ENCODE measurements at regions not wholly inside any gene's neighbourhood (a gene's known extent, or its start where the extent isn't known, plus 50 kb on each side); places are given as distances from the start of the nearest gene placed in this dataset.
A peak's percentile ranks its signal among the peaks of the same experiment; 100 is the strongest.

GRCh38 chr7:22885797-22886261 is 63.2 kb upstream of the TOMM7 start:
- Histone ChIP-seq H3K27me3 (no peaks in the 10 kb centered on the region), H3K27ac (no peak overlapping the region), H3K4me2 (no peak overlapping the region), H3F3A (ENCODE audit: low read depth) (no peaks in the 10 kb centered on the region), H4K20me1 (ENCODE audit: low read depth) (no peaks in the 10 kb centered on the region), H3K79me2 (ENCODE audit: low read depth) (no peaks in the 10 kb centered on the region), H3K9ac (no peak overlapping the region), H3K9me3 (ENCODE audit: low read depth) (no peaks in the 10 kb centered on the region), H3K4me3 (no peak overlapping the region), H2AFZ (replicated peaks) (no peak overlapping the region), H3K36me3 (no peaks in the 10 kb centered on the region), H3K4me1 (no peaks in the 10 kb centered on the region)
- Mint-ChIP-seq H3K4me1 (peaks cover 5% of the 10 kb centered on the region), H3K9me3 (no peaks in the 10 kb centered on the region), H3K4me3 (no peak overlapping the region), H3K36me3 (peaks cover 2% of the 10 kb centered on the region), H3K27ac (peak overlapping the region; percentile 23), H3K27me3 (ENCODE audit: insufficient read depth, low read depth) (peaks cover 4% of the 10 kb centered on the region)
- no peak for TF ChIP-seq EZH2 (IDR thresholded peaks at IDR 0.05)
- no peak for TF ChIP-seq EZH2phosphoT487 (IDR thresholded peaks at IDR 0.05)
- no peak for TF ChIP-seq CTCF (IDR thresholded peaks at IDR 0.05)
- DNase-seq (ENCODE audit: low spot score) = no peak

- H3K27ac ChIP-seq = no peak overlapping the region
- H3K4me2 ChIP-seq = no peak overlapping the region
- H3K4me3 ChIP-seq = no peak overlapping the region
- TF ChIP-seq CTCF (IDR thresholded peaks at IDR 0.05) = no peak
- no peak for TF ChIP-seq EZH2 (IDR thresholded peaks at IDR 0.05)
- no peak for TF ChIP-seq EZH2phosphoT487 (IDR thresholded peaks at IDR 0.05)
- no peaks in the 10 kb centered on the region for H3K27me3 ChIP-seq
- H3K27ac Mint-ChIP-seq = no peak overlapping the region
- no peaks in the 10 kb centered on the region for H4K20me1 ChIP-seq (ENCODE audit: low read depth)
- no peak overlapping the region for H3K9ac ChIP-seq
- H3K36me3 Mint-ChIP-seq = peaks cover 2% of the 10 kb centered on the region
- H3K9me3 ChIP-seq (ENCODE audit: low read depth) = no peaks in the 10 kb centered on the region
- H3K4me1 Mint-ChIP-seq = peaks cover 5% of the 10 kb centered on the region
- H3F3A ChIP-seq (ENCODE audit: low read depth) = no peaks in the 10 kb centered on the region
- H3K9me3 Mint-ChIP-seq = no peaks in the 10 kb centered on the region
- no peak overlapping the region for H3K4me3 Mint-ChIP-seq
- H3K27me3 Mint-ChIP-seq (ENCODE audit: insufficient read depth, low read depth) = peaks cover 4% of the 10 kb centered on the region
- no peaks in the 10 kb centered on the region for H3K79me2 ChIP-seq (ENCODE audit: low read depth)
- H2AFZ ChIP-seq (replicated peaks) = no peak overlapping the region
- no peak for DNase-seq (ENCODE audit: low spot score)
- H3K4me1 ChIP-seq = no peaks in the 10 kb centered on the region
- no peaks in the 10 kb centered on the region for H3K36me3 ChIP-seq
Observed at GRCh38 chr7:22884911-22885788, 62.5 kb upstream of the TOMM7 start.

- Histone ChIP-seq H3K4me1 (no peaks in the 10 kb centered on the region), H3F3A (ENCODE audit: low read depth) (no peaks in the 10 kb centered on the region), H3K36me3 (no peaks in the 10 kb centered on the region), H3K27ac (no peak overlapping the region), H3K9me3 (ENCODE audit: low read depth) (no peaks in the 10 kb centered on the region), H3K9ac (no peak overlapping the region), H3K4me2 (no peak overlapping the region), H3K4me3 (no peak overlapping the region), H2AFZ (replicated peaks) (no peak overlapping the region), H3K27me3 (no peaks in the 10 kb centered on the region), H3K79me2 (ENCODE audit: low read depth) (no peaks in the 10 kb centered on the region), H4K20me1 (ENCODE audit: low read depth) (no peaks in the 10 kb centered on the region)
- no peak overlapping the region for H3K4me3 Mint-ChIP-seq
- H3K36me3 Mint-ChIP-seq = peaks cover 2% of the 10 kb centered on the region
- TF ChIP-seq EZH2 (IDR thresholded peaks at IDR 0.05) (no peak), EZH2phosphoT487 (IDR thresholded peaks at IDR 0.05) (no peak), CTCF (IDR thresholded peaks at IDR 0.05) (no peak)
- peaks cover 2% of the 10 kb centered on the region for H3K27me3 Mint-ChIP-seq (ENCODE audit: insufficient read depth, low read depth)
- no peak for DNase-seq (ENCODE audit: low spot score)
- no peaks in the 10 kb centered on the region for H3K9me3 Mint-ChIP-seq
- H3K27ac Mint-ChIP-seq = peak overlapping the region; percentile 16
- H3K4me1 Mint-ChIP-seq = peaks cover 12% of the 10 kb centered on the region
Observed at GRCh38 chr7:22882106-22882505, 59.5 kb upstream of the TOMM7 start.
